Caco-2 (cell line): ENCODE measurements at regions not wholly inside any gene's neighbourhood (a gene's known extent, or its start where the extent isn't known, plus 50 kb on each side); places are given as distances from the start of the nearest gene placed in this dataset.
"Not testable (repeated sequence)": the region's sequence is repeated elsewhere in the genome, so short reads cannot be mapped to it uniquely, and the experiment has no call there.

Source experiments
- BruUV-seq: library from RNA; stranded (reverse); fragments of 400-500 nt; replicated peaks from 2 replicates; lab custom pipeline; 2021; lab: Mats Ljungman, UMichigan
- CTCF ChIA-PET: fragments of 300-600 bp; sonication (Branson Sonifier 250); formaldehyde crosslinking; loops from one replicate; lab custom pipeline; 2022; ENCODE audit warnings: antibody characterized with exemption; lab: Charles Lee
- POLR2A ChIA-PET: fragments of 300-600 bp; sonication (Branson Sonifier 250); formaldehyde crosslinking; loops from one replicate; lab custom pipeline; 2022; ENCODE audit warnings: antibody characterized with exemption; lab: Charles Lee
- DNase-seq, 2 experiments: peaks; one replicate each; pipeline versions ENCODE4 v3.0.0 to v3.0.0-alpha.2; 2020 to 2022
- H3K27me3 ChIP-seq: replicated peaks from 2 replicates; pipeline ENCODE4 v1.6.0; 2011; ENCODE audit warnings: low read length; ENCODE audit not compliant: control insufficient read depth, insufficient read depth
- H3K36me3 ChIP-seq: 2 replicates; pipeline ENCODE4 v1.5.1; 2011; ENCODE audit warnings: low read length; ENCODE audit not compliant: control insufficient read depth, insufficient read depth
- H3K4me1 ChIP-seq: fragments of 250-450 bp; sonication (Bioruptor Pico); 2 replicates; pipeline ENCODE4 v1.5.1; 2020; ENCODE audit warnings: mild to moderate bottlenecking
- H3K4me3 ChIP-seq: 2 replicates; pipeline ENCODE4 v1.5.1; 2011; ENCODE audit warnings: low read depth, mild to moderate bottlenecking, control low read depth, low read length
- H3K9me3 ChIP-seq: fragments of 250-450 bp; sonication (Bioruptor Pico); 2 replicates; pipeline ENCODE4 v1.5.1; 2020; ENCODE audit warnings: mild to moderate bottlenecking, moderate library complexity
- H3K27ac Mint-ChIP-seq: one replicate; pipeline ENCODE4 v1.8.0; 2022; ENCODE audit warnings: mixed read lengths; ENCODE audit not compliant: unreplicated experiment
- H3K27me3 Mint-ChIP-seq: one replicate; pipeline ENCODE4 v1.8.0; 2022; ENCODE audit warnings: mixed read lengths; ENCODE audit not compliant: insufficient read depth, unreplicated experiment
- H3K36me3 Mint-ChIP-seq: one replicate; pipeline ENCODE4 v1.8.0; 2022; ENCODE audit warnings: mild to moderate bottlenecking, mixed read lengths; ENCODE audit not compliant: insufficient read depth, unreplicated experiment
- H3K4me1 Mint-ChIP-seq: one replicate; pipeline ENCODE4 v1.8.0; 2022; ENCODE audit warnings: low read depth, mixed read lengths; ENCODE audit not compliant: unreplicated experiment
- H3K4me3 Mint-ChIP-seq: one replicate; pipeline ENCODE4 v1.8.0; 2022; ENCODE audit warnings: mild to moderate bottlenecking, moderate library complexity, mixed read lengths; ENCODE audit not compliant: unreplicated experiment
- H3K9me3 Mint-ChIP-seq: one replicate; pipeline ENCODE4 v1.8.0; 2022; ENCODE audit warnings: mixed read lengths; ENCODE audit not compliant: unreplicated experiment
- CTCF ChIP-seq, 2 experiments: fragments of 200-600 bp in 1 of 2; IDR thresholded peaks; 1 replicate in 1 of 2; 2 replicates in 1 of 2; pipeline versions ENCODE4 v1.5.1 to v1.8.0; 2011 to 2022; ENCODE audit warnings: antibody characterized with exemption in 1 of 2, control low read depth in 1 of 2, inconsistent platforms in 1 of 2, low read depth in 1 of 2, low read length in 1 of 2, mild to moderate bottlenecking in 1 of 2, moderate library complexity in 1 of 2; ENCODE audit not compliant: insufficient read depth in 1 of 2, severe bottlenecking in 1 of 2, unreplicated experiment in 1 of 2
- intact Hi-C: fragments of 100-400 bp; cut with micrococcal nuclease; formaldehyde crosslinking; loops from one replicate; pipeline ENCODE4 v1.10.0; 2022; ENCODE audit not compliant: unreplicated experiment

- no TSS peak for BruUV-seq
- intact Hi-C loops = no loop called here
- Mint-ChIP-seq H3K4me3 (no peak overlapping the region), H3K9me3 (no peaks in the 10 kb centered on the region), H3K36me3 (no peaks in the 10 kb centered on the region), H3K27me3 (no peaks in the 10 kb centered on the region), H3K4me1 (no peaks in the 10 kb centered on the region), H3K27ac (no peak overlapping the region)
- ChIA-PET CTCF (no interaction called here), POLR2A (no interaction called here)
- H3K4me3 ChIP-seq = no peak overlapping the region
- H3K36me3 ChIP-seq = no peaks in the 10 kb centered on the region
- TF ChIP-seq CTCF (IDR thresholded peaks at IDR 0.05; ENCODE audit: insufficient read depth in 1 of 2, low read depth in 1 of 2, low read length in 1 of 2, severe bottlenecking in 1 of 2, unreplicated experiment in 1 of 2) = no peak
- no peak for DNase-seq
- no peaks in the 10 kb centered on the region for H3K4me1 ChIP-seq
- no peaks in the 10 kb centered on the region for H3K9me3 ChIP-seq
- H3K27me3 ChIP-seq = no peaks in the 10 kb centered on the region
Measured at GRCh38 chr4:176618138-176618537, 174.6 kb downstream of the VEGFC start.

GRCh38 chr4:176619430-176619829 is 173.3 kb downstream of the VEGFC start:
- no peaks in the 10 kb centered on the region for H3K27me3 ChIP-seq
- Mint-ChIP-seq H3K27me3 (no peaks in the 10 kb centered on the region), H3K36me3 (no peaks in the 10 kb centered on the region), H3K9me3 (no peaks in the 10 kb centered on the region), H3K27ac (no peak overlapping the region), H3K4me3 (no peak overlapping the region), H3K4me1 (no peaks in the 10 kb centered on the region)
- ChIA-PET POLR2A (no interaction called here), CTCF (no interaction called here)
- no peaks in the 10 kb centered on the region for H3K36me3 ChIP-seq
- intact Hi-C loops = no loop called here
- DNase-seq = no peak
- BruUV-seq = no TSS peak
- H3K9me3 ChIP-seq = no peaks in the 10 kb centered on the region
- no peak overlapping the region for H3K4me3 ChIP-seq
- H3K4me1 ChIP-seq = no peaks in the 10 kb centered on the region
- no peak for TF ChIP-seq CTCF (IDR thresholded peaks at IDR 0.05; ENCODE audit: insufficient read depth in 1 of 2, low read depth in 1 of 2, low read length in 1 of 2, severe bottlenecking in 1 of 2, unreplicated experiment in 1 of 2)

- Histone ChIP-seq H3K9me3 (no peaks in the 10 kb centered on the region), H3K27me3 (no peaks in the 10 kb centered on the region), H3K4me1 (no peaks in the 10 kb centered on the region), H3K4me3 (no peak overlapping the region), H3K36me3 (no peaks in the 10 kb centered on the region)
- CTCF ChIA-PET = no interaction called here
- no peaks in the 10 kb centered on the region for H3K4me1 Mint-ChIP-seq
- TF ChIP-seq CTCF (IDR thresholded peaks at IDR 0.05; ENCODE audit: insufficient read depth in 1 of 2, low read depth in 1 of 2, low read length in 1 of 2, severe bottlenecking in 1 of 2, unreplicated experiment in 1 of 2) = no peak
- no TSS peak for BruUV-seq
- no peak overlapping the region for H3K4me3 Mint-ChIP-seq
- no peaks in the 10 kb centered on the region for H3K36me3 Mint-ChIP-seq
- no peak for DNase-seq
- intact Hi-C loops = no loop called here
- H3K27me3 Mint-ChIP-seq = no peaks in the 10 kb centered on the region
- POLR2A ChIA-PET = no interaction called here
- no peaks in the 10 kb centered on the region for H3K9me3 Mint-ChIP-seq
- H3K27ac Mint-ChIP-seq = no peak overlapping the region
Measured at GRCh38 chr4:176622251-176622948, 170.3 kb downstream of the VEGFC start.

GRCh38 chr4:176624983-176625610 is 167.6 kb downstream of the VEGFC start:
- H3K27me3 Mint-ChIP-seq, H3K4me3 ChIP-seq, CTCF ChIA-PET, POLR2A ChIA-PET, H3K27ac Mint-ChIP-seq, H3K36me3 ChIP-seq, H3K4me1 Mint-ChIP-seq, H3K9me3 Mint-ChIP-seq, H3K36me3 Mint-ChIP-seq, H3K9me3 ChIP-seq, DNase-seq, H3K4me3 Mint-ChIP-seq, H3K4me1 ChIP-seq, H3K27me3 ChIP-seq, BruUV-seq, intact Hi-C loops: not testable (repeated sequence)
